Activated CD8-positive, alpha-beta memory T cell treated with anti-CD3 and anti-CD28 coated beads for 24 hours (primary cell): ENCODE measurements at regions not wholly inside any gene's neighbourhood (a gene's known extent, or its start where the extent isn't known, plus 50 kb on each side); places are given as distances from the start of the nearest gene placed in this dataset.

Experiments used
- DNase-seq: peaks from one replicate; pipeline ENCODE4 v3.0.0-alpha.2; 2020

DNA sequence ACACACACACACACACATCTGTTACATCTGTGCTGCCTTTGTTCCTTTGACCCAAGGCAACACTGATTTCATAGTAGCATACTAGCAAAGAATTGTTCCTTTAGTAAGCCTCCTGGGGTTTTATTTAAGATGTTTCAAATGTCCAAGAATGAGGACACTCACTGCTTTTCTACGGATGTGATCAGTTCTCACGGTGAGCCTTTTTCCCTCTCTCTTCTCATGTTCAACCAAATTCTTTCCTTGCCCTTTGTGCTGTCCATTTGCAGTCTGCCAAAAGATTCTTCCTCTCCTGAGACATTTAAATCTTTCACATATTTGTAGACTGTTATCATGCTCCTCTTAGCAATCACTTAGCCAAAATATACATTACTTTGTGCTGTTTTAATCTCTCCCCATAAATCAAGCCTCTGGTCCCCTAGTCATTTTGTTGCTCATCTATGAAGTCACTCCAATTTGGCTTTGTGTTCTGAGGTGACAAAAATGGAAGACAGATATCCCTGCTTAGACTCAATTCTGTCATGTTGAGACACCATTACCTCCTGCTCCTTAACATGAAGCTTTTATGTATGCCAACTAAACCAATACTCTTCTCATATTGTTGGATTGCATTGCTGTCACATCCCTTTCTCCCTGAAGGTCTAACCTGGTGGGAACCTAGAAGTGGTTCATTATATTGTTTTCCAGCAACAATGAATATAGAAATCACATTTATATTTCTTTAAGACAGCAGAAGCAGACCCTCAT lies 1605.3 kb upstream of the ACVR2A start:
- DNase-seq, result no peak

- no peak for DNase-seq
These were observed 1606.4 kb upstream of the ACVR2A start for GRCh38 chr2:146238254-146238966.

DNA sequence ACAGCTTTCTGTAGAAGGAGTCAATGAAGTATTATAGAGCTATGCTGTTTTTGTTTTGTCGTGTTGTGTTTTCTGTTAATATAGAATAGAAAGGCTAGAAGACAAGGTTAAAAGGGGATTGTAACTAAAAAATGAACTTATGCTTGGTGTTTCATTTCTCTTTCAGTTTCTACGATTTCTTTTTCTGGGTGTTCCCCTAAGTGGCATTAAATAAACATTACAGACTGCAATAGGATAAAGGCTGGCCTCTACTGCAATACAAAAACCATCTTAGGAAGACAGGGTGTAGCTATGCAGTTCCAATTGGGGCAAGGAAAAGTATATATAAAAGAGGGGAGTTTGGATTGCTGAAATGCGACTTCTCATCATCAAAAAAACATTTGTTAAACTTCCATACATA lies 1609.7 kb upstream of the ACVR2A start:
- no peak for DNase-seq

DNA sequence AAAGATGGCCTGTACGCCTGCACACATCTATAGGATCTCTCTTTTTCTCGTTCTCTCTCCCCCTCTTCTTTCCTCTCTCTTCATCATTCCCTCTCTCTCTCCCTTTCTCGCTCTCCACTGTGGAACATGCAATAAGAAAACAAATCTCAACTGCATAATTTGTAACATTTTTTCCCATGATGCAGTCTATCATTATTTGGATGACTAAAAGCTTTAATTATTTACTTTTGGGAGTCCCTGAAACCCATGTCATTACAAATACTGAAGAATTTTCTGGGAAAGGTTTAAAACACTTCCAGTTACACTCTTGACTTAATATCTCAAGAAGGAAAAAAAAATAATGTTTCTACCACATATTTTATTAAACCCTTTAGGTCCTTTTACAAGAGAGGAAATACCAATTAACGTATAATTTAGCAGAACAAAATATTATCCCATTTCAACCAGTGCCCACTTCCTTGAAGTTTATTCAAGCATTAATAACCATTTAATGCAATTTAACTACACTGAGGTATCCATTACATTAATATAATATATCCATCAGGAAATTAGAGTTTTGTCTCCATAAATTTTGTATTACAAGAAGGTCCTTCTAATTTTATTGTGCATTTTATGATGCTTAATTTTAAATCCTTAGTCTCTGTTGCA lies 1615.2 kb upstream of the ACVR2A start:
- DNase-seq, result no peak

DNA sequence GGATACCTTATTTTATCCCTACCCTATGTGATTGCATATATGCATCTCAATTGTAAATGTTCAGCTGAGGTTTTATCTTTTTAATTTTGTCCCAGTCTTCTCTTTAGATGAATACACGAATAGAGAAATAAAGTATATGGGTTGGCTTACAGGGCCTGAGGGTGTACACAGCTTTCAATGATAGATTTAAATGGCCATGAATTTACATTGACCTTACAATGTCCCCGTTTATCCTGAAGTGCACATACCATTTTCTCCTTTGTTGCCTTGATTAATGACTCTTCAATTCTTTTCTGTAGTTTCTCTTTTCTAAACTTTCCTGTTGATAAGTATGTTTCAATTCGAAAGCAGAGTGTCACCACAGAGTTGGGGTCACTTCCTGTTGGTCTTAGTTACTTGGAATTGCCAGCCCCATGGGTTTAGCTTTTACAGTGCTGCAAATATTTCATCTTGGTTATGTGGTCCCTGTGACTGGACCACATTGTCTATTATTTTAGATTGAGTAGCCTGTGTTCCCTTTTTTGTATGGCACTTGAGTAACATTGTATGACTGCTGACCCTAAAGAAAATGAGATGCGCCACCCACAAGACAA lies 1616.3 kb upstream of the ACVR2A start:
- DNase-seq, result no peak

GRCh38 chr2:146228020-146228393 lies 1616.8 kb upstream of the ACVR2A start:
- no peak for DNase-seq

DNA sequence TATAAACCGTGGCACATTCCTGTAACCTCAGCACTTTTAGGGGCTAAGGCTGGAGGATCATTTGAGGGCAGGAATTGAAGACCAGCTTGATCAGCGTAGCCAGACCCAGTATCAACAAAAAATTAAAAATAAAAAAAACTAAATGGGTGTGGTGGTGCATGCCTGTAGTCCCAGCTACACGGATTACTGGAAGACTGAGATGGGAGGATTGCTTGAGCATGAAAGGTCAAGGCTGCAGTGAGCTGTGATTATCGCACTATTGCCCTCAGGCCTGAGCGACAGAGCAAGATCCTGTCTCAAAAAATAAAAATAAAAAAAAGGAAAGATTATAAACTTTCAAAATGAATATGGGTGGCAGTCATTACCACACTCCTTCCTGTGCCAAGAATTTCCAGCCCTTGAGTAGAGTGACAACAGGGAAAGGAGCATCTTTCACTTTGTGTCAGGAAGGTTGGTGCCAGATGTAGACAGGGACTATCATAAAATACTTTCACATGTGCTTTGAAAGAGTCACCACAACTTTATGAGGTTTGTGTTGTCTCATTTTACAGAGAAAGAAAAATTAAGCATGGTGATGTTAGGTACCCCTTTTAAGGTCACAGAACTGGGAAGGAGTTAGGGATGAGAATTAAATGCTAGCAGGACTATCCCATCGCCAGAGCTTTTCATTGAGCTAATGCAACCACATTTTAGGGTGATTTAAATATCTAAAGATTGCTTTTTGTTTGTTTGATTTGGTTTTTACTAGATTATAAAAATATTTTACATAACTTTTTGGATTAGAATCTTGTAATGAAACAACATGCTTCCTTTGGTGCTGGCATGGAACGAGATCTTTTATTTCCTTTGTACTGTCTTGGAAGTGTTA lies 1617.4 kb upstream of the ACVR2A start:
- no peak for DNase-seq

GRCh38 chr2:146226077-146226476 lies 1618.8 kb upstream of the ACVR2A start:
- no peak for DNase-seq

- no peak for DNase-seq
These were observed 1623.0 kb upstream of the ACVR2A start for GRCh38 chr2:146221826-146222225.

GRCh38 chr2:146220957-146221356 lies 1623.9 kb upstream of the ACVR2A start:
- no peak for DNase-seq

GRCh38 chr2:146214394-146214929 lies 1630.4 kb upstream of the ACVR2A start:
- DNase-seq, result no peak

DNA sequence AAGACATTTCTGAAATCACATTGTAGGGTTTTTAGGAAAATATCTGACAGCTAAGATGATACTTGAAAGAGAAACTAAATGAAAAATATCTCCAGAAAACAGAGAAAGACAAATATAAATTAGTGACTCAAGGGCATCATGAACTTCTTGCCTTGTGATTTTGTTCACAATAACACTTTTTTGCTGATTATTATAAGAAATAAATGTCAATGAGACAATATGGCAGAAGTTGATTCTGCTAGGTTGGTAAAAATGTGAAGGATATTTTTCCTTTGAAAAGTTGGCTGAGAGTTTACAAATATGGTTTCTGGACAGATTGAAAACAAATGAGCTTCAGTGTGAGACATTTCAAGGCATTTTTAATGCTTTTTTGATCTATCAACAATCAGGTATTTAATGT lies 1631.2 kb upstream of the ACVR2A start:
- no peak for DNase-seq

DNA sequence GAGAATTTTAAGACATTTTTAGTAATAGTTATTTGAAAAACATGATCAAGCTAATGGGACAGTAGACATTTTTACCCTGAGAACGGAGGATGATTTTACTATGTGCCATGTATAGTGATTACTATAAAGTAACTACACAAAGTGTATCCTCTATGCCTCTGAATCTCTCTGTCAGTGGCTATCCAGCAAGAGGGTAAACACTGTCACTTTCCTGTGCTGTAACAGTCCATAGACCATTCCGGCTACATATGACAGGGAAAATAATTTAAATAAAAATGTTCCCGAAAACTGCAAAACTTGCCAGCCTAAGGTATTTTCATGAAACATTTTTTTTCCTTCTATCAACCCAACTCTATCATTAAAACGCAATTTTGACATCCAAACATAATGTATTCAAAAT lies 1632.2 kb upstream of the ACVR2A start:
- no peak for DNase-seq

- DNase-seq, result no peak
These were observed 1635.0 kb upstream of the ACVR2A start for GRCh38 chr2:146209842-146210275.

DNA sequence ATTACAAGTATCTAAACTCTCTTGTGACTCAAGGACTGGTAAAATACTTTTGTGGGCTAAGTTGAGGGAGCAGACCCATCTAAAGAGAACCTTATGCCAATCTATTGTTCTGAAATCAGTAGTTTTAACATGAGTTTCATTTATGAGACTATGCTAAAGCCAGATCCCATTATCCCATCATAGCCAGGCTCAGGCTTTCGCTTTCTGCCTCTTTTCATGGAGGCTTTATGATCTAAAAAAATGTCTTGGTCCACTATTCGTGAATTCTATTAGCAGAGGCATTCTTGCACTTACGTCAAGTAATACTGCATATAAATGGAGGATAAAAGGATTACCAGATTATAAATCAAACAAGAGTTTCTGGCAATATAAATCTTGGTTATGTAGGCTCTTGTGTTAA lies 1636.9 kb upstream of the ACVR2A start:
- no peak for DNase-seq

GRCh38 chr2:146207417-146207816 lies 1637.4 kb upstream of the ACVR2A start:
- DNase-seq, result no peak

GRCh38 chr2:146203064-146203624 lies 1641.7 kb upstream of the ACVR2A start:
- no peak for DNase-seq

- DNase-seq, result no peak
These were observed 1651.2 kb upstream of the ACVR2A start for GRCh38 chr2:146193619-146194018.

DNA sequence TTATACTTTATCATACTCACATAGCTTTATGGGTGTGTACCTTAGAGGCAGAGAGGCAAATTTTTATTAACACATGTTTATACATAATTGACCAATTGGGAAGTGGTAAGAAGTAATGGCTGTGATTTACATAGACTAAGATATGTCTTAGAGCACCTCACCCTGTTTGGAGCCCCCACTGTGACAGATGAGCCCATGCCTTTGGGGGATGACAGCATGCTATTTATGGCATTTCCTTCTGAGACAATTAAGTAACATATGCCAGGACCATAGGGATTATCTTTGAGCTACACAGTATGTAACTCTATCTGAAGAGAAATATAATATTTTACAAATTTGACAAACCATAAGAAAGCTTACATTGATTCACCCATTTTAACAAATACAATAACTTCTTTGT lies 1655.3 kb upstream of the ACVR2A start:
- no peak for DNase-seq

DNA sequence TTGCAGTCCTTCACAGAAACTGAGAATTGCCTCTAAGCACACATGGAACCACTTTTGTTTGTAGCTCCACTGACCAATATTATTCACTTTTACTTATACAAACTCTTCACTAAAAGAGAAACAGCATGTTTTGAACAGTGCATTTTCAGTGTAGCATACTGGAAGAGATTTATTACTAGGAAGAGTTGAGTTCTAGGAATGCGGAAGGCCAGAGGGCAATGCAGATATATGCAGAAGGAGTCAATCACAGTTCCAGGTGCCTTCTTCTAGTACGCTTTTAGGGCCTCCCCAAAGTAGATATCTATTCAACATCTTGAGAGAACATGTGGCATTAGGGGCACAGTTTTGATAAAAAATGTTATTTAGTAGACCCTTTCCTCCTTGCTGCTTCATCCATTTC lies 1654.0 kb upstream of the ZEB2 start:
- no peak for DNase-seq

- no peak for DNase-seq
These were observed 1641.5 kb upstream of the ZEB2 start for GRCh38 chr2:146161256-146161882.
